HG03521 (cell line): ENCODE measurements at regions not wholly inside any gene's neighbourhood (a gene's known extent, or its start where the extent isn't known, plus 50 kb on each side); places are given as distances from the start of the nearest gene placed in this dataset.

Source experiments
- ATAC-seq: cut with Tn5 transposase; IDR thresholded peaks from one replicate; pipeline ENCODE4 v1.9.1; 2021; ENCODE audit warnings: mild to moderate bottlenecking, moderate library complexity; ENCODE audit not compliant: unreplicated experiment

- ATAC-seq = no peak
These were observed 129.7 kb downstream of the FAXC start for GRCh38 chr6:99219788-99220187.

- ATAC-seq = no peak
These were observed 132.5 kb downstream of the FAXC start for GRCh38 chr6:99216959-99217358.

DNA sequence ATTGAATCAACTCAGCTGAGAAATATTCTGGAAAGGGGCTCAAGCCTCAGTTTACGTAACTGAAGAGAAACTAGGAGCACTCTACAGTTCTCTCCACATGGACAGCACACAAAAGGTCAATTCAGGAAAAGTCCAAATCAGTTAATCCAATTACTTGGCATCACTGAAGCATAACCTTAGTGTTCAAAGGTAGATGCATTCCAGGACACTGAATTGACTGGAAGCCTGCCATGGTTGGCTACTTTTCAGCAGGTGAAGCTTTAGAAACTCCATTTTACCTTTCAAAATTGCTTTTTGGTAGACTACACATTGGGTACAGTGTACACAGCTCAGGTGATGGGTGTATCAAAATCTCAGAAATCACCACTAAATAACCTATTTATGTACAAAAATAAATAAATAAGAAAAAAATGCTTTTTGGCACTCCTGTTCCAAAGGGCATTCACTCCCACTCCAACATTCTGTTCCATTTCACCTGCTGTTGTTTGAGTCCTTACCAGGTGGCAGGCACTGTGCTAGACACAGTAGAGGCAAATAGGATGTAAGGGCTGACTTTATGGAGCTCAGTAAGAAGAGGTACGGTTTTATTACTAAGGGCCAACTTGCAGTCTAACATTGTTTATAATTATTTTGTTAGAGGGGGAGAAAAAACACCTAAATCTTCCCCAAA lies 153.4 kb downstream of the FAXC start:
- ATAC-seq = no peak

GRCh38 chr6:99192561-99192960 lies 156.9 kb downstream of the FAXC start:
- ATAC-seq = no peak

DNA sequence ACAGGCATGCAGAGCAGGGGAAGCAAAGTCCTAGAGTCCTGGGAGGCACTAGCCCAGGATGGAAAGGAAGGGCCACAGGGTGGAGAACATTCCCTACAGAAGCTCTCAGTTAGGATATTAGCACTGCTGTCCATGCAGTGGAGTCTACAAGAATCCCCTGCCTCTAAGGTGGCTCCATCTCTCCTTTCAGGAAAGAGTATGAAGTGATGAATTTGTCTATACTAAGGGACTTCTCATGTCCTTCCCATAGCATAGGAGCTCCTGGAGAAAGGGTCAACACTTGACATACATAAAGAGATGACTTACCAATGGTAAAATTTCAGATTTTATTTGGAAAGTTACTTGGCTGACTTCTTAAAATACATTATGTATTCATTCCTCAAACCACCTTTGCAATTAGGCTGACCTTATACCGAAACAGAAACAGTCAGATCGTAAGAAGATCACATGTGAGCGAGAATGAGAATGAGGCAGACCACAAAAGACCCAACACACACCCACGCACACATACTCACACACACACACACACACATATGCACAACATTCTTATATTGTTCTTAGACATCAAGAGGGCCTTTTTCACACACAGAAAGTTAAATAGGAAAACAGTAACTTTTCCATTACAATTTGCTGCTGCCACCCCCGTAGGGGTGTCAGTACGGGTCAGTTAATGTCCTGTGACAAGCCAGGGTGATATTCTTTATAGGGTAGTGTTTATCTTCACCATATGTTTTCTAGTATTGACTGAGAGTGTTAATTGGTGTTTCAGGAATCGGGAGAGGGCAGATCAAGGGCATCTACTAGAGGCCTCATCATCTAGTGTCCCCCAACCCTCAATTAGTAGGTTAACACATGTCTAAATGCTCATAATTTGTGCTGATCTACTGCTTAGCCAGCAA lies 159.4 kb downstream of the FAXC start:
- ATAC-seq = peak; percentile 98

DNA sequence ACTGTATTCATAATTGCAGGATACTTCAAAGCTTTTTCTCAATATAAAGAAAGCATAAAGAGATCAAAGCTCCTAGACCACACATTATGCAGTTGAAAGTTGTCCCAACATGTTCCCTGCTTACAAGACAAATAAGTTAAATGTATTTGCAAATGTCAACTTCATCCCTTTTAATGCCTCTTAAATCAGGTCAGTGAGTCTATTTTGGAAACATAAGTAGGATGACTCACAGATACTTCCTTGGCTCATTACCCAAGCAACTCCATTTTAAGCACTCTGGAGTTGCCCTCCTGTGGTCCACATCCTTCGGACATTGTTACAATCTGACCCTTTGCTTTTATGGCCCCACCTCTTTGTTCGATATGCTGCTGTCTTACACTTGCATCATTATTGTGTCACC lies 162.0 kb downstream of the FAXC start:
- ATAC-seq = no peak

- no peak for ATAC-seq
These were observed 163.1 kb downstream of the FAXC start for GRCh38 chr6:99186417-99186816.

DNA sequence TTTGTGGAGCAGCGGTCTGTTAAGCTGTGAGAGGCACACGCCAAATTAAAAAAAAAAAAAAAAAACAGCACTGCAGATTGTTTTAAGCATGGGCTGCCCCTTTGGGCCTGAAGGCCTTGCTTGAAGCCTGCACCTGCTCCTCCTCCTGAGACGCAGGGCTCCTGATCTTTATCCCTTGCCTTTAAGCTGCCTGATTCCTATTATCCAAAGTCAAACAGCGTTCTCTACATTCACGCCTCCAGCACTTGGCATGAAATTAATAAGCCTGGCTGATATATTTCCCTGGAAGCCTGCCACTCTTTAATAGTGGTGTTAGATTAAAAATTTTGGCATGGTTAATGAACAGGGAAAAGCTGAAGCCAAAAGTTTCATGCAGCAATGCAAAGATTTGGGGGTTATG lies 163.9 kb downstream of the FAXC start:
- no peak for ATAC-seq

DNA sequence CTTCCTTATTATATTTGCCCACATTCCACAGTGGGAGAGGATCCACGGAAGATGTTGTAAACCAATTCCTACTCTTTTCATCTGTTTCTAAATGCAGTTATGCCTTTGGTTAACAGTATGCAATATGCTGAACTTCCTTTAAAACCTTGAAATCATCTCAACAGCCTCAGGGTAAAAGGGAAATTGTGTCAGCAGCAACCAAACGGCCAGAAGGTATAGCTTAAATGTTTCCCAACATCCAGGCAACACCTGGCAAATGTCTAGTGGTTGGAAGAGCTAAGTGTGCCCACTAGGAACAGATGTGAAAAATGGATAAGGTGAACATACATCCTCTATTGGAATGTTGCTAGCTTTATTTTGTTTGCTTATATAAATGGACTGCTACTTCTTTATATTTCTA lies 164.8 kb downstream of the FAXC start:
- no peak for ATAC-seq

- no peak for ATAC-seq
These were observed 166.4 kb downstream of the FAXC start for GRCh38 chr6:99183066-99183465.

- ATAC-seq = no peak
These were observed 168.3 kb downstream of the FAXC start for GRCh38 chr6:99181174-99181573.

DNA sequence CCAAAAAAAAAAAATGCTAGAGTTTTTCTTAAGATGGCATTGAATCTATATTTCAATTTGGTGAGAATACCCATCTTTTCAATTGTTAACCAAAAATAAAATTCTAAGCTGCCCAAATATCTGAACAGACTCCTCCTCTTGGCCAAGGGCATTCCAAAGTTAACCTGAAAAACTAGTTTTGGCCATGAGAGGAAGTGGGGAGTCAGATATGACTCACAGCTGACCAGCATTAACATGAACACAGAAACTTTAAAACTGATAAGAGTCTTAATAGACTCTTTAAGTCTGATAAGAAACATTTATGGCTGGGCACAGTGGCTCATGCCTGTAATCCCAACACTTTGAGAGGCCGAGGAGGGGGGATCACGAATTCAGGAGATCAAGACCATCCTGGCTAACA lies 171.3 kb downstream of the FAXC start:
- ATAC-seq = no peak

DNA sequence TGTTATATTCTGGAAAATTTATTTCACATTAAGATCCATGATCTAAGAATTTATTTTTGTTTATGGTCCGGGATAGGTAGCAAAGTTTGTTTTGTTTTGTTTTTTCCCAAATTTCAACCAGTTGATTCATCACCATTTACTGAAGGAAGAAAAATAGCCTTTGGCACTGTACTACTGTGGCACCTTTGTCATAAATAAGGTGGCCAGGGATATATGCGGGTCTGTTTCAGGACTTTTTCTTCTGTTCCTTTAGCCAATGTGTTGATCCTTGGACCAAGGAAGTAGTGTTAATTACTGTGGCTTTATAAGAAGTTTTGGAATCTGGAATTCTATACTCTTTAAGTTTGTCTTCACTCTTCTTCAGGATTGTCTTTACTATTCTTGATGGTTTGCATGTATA lies 171.7 kb downstream of the FAXC start:
- no peak for ATAC-seq

DNA sequence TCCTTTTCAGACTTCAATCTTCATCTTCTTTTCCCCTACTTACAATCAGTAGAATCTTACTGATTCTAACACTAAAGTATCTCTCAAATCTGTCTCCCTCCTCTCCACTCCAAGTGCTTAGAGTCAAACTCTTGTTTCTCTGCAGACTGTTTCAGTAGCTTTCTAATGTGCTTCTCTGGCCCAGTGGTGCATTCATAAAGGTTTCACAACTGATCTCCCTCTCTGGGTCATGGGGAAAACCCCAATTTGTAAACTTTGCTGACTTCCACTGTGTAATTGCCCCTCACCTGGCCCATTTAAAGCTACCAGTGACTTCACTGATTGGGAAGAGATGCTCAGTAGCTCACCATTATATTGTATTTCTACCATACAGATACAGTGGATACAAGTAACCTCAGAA lies 183.6 kb downstream of the FAXC start:
- peak; percentile 71 for ATAC-seq

- no peak for ATAC-seq
These were observed 197.2 kb downstream of the FAXC start for GRCh38 chr6:99152347-99152643.

DNA sequence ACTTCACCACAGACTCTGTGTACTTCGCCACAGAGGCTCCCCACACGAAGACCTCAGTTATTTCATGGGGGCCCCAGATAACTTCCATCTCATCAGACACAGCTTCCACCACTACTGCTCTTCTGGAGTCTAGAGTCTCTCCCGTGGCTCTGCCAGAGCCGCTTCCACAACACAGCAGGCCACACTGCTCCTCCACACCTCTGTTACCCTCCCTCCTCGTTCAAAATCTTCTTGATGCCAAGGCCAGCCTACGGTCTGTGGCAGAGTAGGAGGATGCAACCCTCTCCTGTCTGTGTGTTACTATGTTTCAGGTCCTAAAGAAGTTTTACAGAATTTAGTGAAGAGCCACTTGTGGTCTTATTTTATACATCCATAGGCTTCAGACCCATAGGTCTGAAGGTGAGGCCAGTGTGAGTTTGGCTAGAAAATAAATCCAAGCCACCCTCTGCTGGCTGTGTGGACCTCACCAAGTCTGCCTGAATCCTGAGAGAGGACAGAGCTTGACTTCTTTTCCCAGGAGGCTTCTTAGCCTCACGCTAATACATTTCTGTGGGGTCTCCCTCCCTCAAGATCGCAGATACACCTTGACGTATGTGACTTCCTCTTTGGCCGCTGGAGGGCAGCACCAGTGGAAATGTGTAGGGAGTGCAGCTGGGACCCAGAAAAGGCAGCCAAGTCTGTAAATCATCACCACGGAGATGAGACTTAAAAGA lies 197.7 kb downstream of the FAXC start:
- peak; percentile 89 for ATAC-seq

DNA sequence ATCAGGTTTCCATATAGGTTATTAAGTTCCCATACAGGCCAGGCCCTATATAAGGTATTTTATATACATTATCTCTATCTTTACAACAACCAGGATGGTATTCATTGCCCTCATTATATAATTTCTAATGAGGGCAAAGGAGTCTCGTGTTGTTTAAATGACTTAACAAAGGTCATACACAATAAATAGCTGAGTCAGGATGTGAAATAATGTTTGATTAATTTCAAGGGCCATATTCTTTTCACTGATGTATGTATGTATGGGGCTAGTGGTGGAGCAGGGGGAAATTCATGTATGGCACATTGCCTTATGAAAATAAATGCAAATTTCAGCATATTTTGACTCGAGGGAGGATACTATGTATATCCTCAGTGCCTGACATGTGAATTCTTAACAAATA lies 200.7 kb downstream of the FAXC start:
- ATAC-seq = no peak

GRCh38 chr6:99148111-99148510 lies 200.4 kb upstream of the FBXL4 start:
- no peak for ATAC-seq

DNA sequence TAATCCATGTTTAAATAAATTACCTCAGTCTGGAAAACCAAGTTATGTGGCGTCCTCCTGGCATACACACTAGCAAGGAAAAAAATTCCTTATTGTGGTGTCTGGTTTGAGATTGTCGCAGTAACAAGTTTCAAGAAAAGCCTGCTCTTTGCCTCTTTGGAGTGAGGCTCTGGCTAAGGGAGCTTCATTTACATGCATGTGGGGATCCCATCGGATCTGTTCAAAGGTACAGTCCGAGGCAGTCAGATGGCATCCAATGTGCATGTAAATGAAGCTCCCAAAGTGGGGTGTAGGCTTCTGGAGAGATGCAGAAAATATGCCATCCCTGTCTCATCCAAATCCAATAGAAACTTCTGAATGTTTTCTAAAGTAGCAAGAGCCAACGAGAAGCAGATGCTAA lies 199.5 kb upstream of the FBXL4 start:
- no peak for ATAC-seq

- ATAC-seq = no peak
These were observed 199.0 kb upstream of the FBXL4 start for GRCh38 chr6:99146711-99147110.

DNA sequence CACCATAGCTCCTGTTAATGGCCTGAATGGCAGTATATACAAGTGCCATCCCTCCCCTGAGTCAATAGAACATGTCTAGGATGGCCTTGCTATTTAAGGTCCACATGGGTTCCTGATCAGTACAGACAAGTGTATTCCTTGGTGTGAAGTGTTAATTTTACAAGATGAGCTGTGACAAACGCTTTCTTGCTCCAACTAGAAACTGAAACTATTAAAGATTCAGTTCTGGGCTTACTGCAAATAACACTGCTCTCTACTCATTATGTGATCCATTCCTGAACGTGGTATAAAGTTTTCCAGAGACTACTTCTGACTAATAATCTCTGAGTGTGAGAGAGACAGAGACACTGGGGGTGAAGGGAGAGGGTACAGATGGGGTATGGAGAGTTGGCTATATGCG lies 198.0 kb upstream of the FBXL4 start:
- ATAC-seq = no peak
